ENCODE measurements at regions not wholly inside any gene's neighbourhood (a gene's known extent, or its start where the extent isn't known, plus 50 kb on each side); places are given as distances from the start of the nearest gene placed in this dataset.
A peak's percentile ranks its signal among the peaks of the same experiment; 100 is the strongest.

DNA sequence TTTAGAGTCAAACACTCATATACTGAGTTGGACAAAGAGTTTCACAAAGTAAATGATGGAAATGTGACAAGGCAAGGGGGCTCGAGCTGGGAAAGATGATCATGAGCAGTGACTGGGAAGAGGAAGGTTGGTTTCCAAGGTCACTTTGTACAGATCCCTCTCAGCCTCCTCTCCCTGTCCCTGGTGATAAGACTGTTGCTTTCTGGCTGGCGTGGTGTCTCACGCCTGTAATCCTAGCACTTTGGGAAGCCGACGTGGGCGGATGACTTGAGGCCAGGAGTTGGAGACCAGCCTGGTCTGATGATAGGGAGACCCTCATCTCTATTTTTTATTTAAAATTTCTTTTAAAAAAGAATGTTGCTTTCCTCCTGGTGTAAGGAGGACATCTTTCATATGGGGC, 65.4 kb upstream of the CALM2 start:
- CTCF ChIA-PET, result no interaction called here
- no peak overlapping the region for H3K27ac ChIP-seq (ENCODE audit: insufficient read depth, low read depth, low read length)
- BruUV-seq (replicated peaks), result no TSS peak

DNA sequence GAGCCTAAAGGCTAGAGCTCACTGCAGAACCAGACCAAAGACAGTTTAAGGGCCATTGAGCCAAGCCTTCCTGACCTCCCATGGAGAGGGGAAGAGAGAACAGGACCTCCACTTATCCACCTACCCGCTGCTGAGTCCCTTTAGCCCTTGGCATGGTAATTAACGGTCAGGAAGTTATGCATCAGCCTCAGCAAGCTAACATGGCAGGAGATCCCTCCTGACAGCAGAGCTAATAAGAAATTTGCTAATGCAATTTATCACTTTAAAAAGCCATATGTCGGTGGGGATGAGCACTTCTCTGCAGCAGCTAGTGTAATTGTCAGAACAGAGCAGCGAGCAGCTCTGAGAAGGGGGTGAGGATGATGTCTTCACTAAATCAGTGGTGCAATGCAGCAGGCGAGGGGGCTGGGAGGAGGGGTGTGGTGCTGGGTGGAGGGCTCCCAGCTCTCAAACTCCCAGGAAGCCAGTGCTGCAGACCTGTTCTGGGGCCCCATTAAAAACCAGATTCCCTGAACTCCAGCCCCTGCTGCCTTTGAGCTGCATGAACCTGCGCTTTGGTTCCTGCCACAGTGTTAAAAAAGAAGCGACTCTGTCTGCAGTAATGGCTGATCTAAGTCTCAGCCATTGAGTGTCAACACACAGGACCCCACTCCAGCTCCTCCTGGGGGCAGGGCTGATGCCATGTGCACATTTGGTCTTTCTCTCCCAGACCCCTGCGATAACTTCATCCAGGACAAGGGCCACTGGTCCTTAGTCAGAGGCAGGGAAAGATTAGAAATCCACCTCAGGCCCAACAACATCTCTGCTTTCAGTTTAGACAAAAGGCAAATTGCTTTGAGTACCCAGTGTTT, 63.0 kb upstream of the CALM2 start:
- POLR2A ChIA-PET, result no interaction called here
- DNase-seq (ENCODE audit: low read depth, low spot score) (no peak), FAIRE-seq (no peak)
- no TSS peak for BruUV-seq (replicated peaks)
- CTCF ChIA-PET, result interaction anchor here (0.9 to 1.4 kb wide), 3 partner anchors 11 to 83 kb away, joined by 3 to 4 read pairs (median 3); no protein-coding TSS in a partner anchor
- dilution Hi-C loops (cut with MboI; ENCODE audit: extremely low pct_ligation_motif_present, low sequenced_read_pairs), result no loop called here
- H3K27ac ChIP-seq (ENCODE audit: insufficient read depth, low read depth, low read length), result no peak overlapping the region
- peaks cover 0 to 6% of the 10 kb centered on the region in 2 experiments for H3K27me3 ChIP-seq (ENCODE audit: control insufficient read depth in 2 of 2, insufficient read depth in 2 of 2, low read length in 2 of 2)
- intact Hi-C loops (cut with micrococcal nuclease), result no loop called here
- H3K36me3 ChIP-seq (ENCODE audit: control insufficient read depth in 2 of 2, extremely low read depth in 1 of 2, insufficient read depth in 2 of 2, low read length in 2 of 2), result no peaks in the 10 kb centered on the region
- no peak overlapping the region for H3K9ac ChIP-seq (replicated peaks; ENCODE audit: extremely low read depth, insufficient read depth, low read length)
- no peak for TF ChIP-seq MYC (IDR thresholded peaks at IDR 0.05; ENCODE audit: low read depth, low read length)
- no peak for TF ChIP-seq POLR2A (IDR thresholded peaks at IDR 0.05; ENCODE audit: low read depth, low read length)
- TF ChIP-seq GATA2 (IDR thresholded peaks at IDR 0.05; ENCODE audit: insufficient read depth, insufficient read length, low read depth, low read length), result no peak
- no peak for TF ChIP-seq POLR2AphosphoS5 (IDR thresholded peaks at IDR 0.05; ENCODE audit: insufficient read depth, low read depth, low read length)
- TF ChIP-seq, protein P1, sequence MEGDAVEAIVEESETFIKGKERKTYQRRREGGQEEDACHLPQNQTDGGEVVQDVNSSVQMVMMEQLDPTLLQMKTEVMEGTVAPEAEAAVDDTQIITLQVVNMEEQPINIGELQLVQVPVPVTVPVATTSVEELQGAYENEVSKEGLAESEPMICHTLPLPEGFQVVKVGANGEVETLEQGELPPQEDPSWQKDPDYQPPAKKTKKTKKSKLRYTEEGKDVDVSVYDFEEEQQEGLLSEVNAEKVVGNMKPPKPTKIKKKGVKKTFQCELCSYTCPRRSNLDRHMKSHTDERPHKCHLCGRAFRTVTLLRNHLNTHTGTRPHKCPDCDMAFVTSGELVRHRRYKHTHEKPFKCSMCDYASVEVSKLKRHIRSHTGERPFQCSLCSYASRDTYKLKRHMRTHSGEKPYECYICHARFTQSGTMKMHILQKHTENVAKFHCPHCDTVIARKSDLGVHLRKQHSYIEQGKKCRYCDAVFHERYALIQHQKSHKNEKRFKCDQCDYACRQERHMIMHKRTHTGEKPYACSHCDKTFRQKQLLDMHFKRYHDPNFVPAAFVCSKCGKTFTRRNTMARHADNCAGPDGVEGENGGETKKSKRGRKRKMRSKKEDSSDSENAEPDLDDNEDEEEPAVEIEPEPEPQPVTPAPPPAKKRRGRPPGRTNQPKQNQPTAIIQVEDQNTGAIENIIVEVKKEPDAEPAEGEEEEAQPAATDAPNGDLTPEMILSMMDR (IDR thresholded peaks at IDR 0.05; ENCODE audit: extremely low read depth in 1 of 2, insufficient read depth in 1 of 2, low read depth in 1 of 2, low read length in 2 of 2), result no peak
- no peak for TF ChIP-seq FOS (IDR thresholded peaks at IDR 0.05; ENCODE audit: borderline replicate concordance, insufficient read depth, low read length)
- TF ChIP-seq EZH2 (IDR thresholded peaks at IDR 0.05; ENCODE audit: borderline replicate concordance, low read depth, low read length, severe bottlenecking), result no peak
- no peak for TF ChIP-seq JUN (IDR thresholded peaks at IDR 0.05; ENCODE audit: borderline replicate concordance, insufficient read depth, insufficient read length, low read depth)
- TF ChIP-seq, protein P2, sequence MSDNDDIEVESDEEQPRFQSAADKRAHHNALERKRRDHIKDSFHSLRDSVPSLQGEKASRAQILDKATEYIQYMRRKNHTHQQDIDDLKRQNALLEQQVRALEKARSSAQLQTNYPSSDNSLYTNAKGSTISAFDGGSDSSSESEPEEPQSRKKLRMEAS (IDR thresholded peaks at IDR 0.05; ENCODE audit: insufficient read depth, insufficient read length), result no peak
- H4K20me1 ChIP-seq (replicated peaks; ENCODE audit: control insufficient read depth, extremely low read depth, insufficient read depth, low read length), result no peaks in the 10 kb centered on the region
- H3K4me1 ChIP-seq (ENCODE audit: control insufficient read depth, extremely low read depth, insufficient read depth, low read length), result no peaks in the 10 kb centered on the region
- no peaks in the 10 kb centered on the region for H3K9me1 ChIP-seq (replicated peaks; ENCODE audit: control insufficient read depth, extremely low read depth, insufficient read depth, low read length)
- no peaks in the 10 kb centered on the region for H3K9me3 ChIP-seq (replicated peaks; ENCODE audit: control insufficient read depth, insufficient read depth, low read length)
- no peak overlapping the region for H2AFZ ChIP-seq (ENCODE audit: low read depth, low read length)
- H3K4me3 ChIP-seq (replicated peaks in 1 of 3; ENCODE audit: insufficient read depth in 1 of 3, low read depth in 1 of 3, low read length in 3 of 3), result no peak overlapping the region
- no peak overlapping the region for H3K4me2 ChIP-seq (ENCODE audit: insufficient read depth, low read length)
- no peaks in the 10 kb centered on the region for H3K79me2 ChIP-seq (ENCODE audit: control insufficient read depth, insufficient read depth, low read length)

More for the DNA sequence above, 65.4 kb upstream of the CALM2 start:
- H3K4me3 ChIP-seq (replicated peaks in 1 of 3; ENCODE audit: insufficient read depth in 1 of 3, low read depth in 1 of 3, low read length in 3 of 3), result no peak overlapping the region
- no peaks in the 10 kb centered on the region for H3K79me2 ChIP-seq (ENCODE audit: control insufficient read depth, insufficient read depth, low read length)
- H3K9me1 ChIP-seq (replicated peaks; ENCODE audit: control insufficient read depth, extremely low read depth, insufficient read depth, low read length), result no peaks in the 10 kb centered on the region
- POLR2A ChIA-PET, result no interaction called here
- H3K36me3 ChIP-seq (ENCODE audit: control insufficient read depth in 2 of 2, extremely low read depth in 1 of 2, insufficient read depth in 2 of 2, low read length in 2 of 2), result no peaks in the 10 kb centered on the region
- peak; percentile 26 for FAIRE-seq
- H3K4me2 ChIP-seq (ENCODE audit: insufficient read depth, low read length), result no peak overlapping the region
- no peak overlapping the region for H2AFZ ChIP-seq (ENCODE audit: low read depth, low read length)
- intact Hi-C loops (cut with micrococcal nuclease), result no loop called here
- dilution Hi-C loops (cut with MboI; ENCODE audit: extremely low pct_ligation_motif_present, low sequenced_read_pairs), result no loop called here
- TF ChIP-seq JUN (IDR thresholded peaks at IDR 0.05; ENCODE audit: borderline replicate concordance, insufficient read depth, insufficient read length, low read depth), result no peak
- TF ChIP-seq POLR2A (IDR thresholded peaks at IDR 0.05; ENCODE audit: low read depth, low read length), result no peak
- TF ChIP-seq FOS (IDR thresholded peaks at IDR 0.05; ENCODE audit: borderline replicate concordance, insufficient read depth, low read length), result no peak
- TF ChIP-seq MYC (IDR thresholded peaks at IDR 0.05; ENCODE audit: low read depth, low read length), result no peak
- TF ChIP-seq, protein P2 (IDR thresholded peaks at IDR 0.05; ENCODE audit: insufficient read depth, insufficient read length), result no peak
- no peak for TF ChIP-seq EZH2 (IDR thresholded peaks at IDR 0.05; ENCODE audit: borderline replicate concordance, low read depth, low read length, severe bottlenecking)
- H3K9me3 ChIP-seq (replicated peaks; ENCODE audit: control insufficient read depth, insufficient read depth, low read length), result no peaks in the 10 kb centered on the region
- no peaks in the 10 kb centered on the region for H4K20me1 ChIP-seq (replicated peaks; ENCODE audit: control insufficient read depth, extremely low read depth, insufficient read depth, low read length)
- H3K4me1 ChIP-seq (ENCODE audit: control insufficient read depth, extremely low read depth, insufficient read depth, low read length), result no peaks in the 10 kb centered on the region
- no peak overlapping the region for H3K9ac ChIP-seq (replicated peaks; ENCODE audit: extremely low read depth, insufficient read depth, low read length)
- no peak for DNase-seq (ENCODE audit: low read depth, low spot score)
- H3K27me3 ChIP-seq (ENCODE audit: control insufficient read depth in 2 of 2, insufficient read depth in 2 of 2, low read length in 2 of 2), result peaks cover 0 to 6% of the 10 kb centered on the region in 2 experiments
